H9 (cell line): ENCODE measurements at regions not wholly inside any gene's neighbourhood (a gene's known extent, or its start where the extent isn't known, plus 50 kb on each side); places are given as distances from the start of the nearest gene placed in this dataset.

ENCODE experiments used
- DNase-seq: peaks from one replicate; pipeline ENCODE4 v3.0.0-alpha.2; 2017
- H2AFZ ChIP-seq: one replicate; pipeline ENCODE4 v1.6.1; 2013; ENCODE audit warnings: mild to moderate bottlenecking, low read length, control low read depth, moderate library complexity
- H2AK5ac ChIP-seq: 2 replicates; pipeline ENCODE4 v1.6.1; 2013; ENCODE audit warnings: low read length, control low read depth, mixed read lengths; ENCODE audit not compliant: insufficient read length
- H2BK120ac ChIP-seq: one replicate; pipeline ENCODE4 v1.6.1; 2013; ENCODE audit warnings: low read depth, mild to moderate bottlenecking, low read length, control low read depth, inconsistent platforms; ENCODE audit not compliant: poor library complexity, severe bottlenecking
- H2BK12ac ChIP-seq: 2 replicates; pipeline ENCODE4 v1.6.1; 2013; ENCODE audit warnings: low read length, control low read depth, mixed read lengths, low read depth; ENCODE audit not compliant: insufficient read length
- H2BK15ac ChIP-seq: 2 replicates; pipeline ENCODE4 v1.6.1; 2013; ENCODE audit warnings: low read depth, low read length, control low read depth
- H2BK20ac ChIP-seq: one replicate; pipeline ENCODE4 v1.6.1; 2013; ENCODE audit warnings: low read depth, mild to moderate bottlenecking, low read length, control low read depth, inconsistent platforms; ENCODE audit not compliant: poor library complexity, severe bottlenecking
- H2BK5ac ChIP-seq: 2 replicates; pipeline ENCODE4 v1.6.1; 2013; ENCODE audit warnings: low read length, control low read depth, mixed read lengths; ENCODE audit not compliant: insufficient read length
- H3K14ac ChIP-seq: 2 replicates; pipeline ENCODE4 v1.6.1; 2013; ENCODE audit warnings: low read length, control low read depth; ENCODE audit not compliant: insufficient read depth
- H3K18ac ChIP-seq: 2 replicates; pipeline ENCODE4 v1.6.1; 2013; ENCODE audit warnings: low read depth, mild to moderate bottlenecking, mixed read lengths, low read length, control low read depth; ENCODE audit not compliant: insufficient read length
- H3K23ac ChIP-seq: 2 replicates; pipeline ENCODE4 v1.6.1; 2013; ENCODE audit warnings: low read length, control low read depth, mixed read lengths, low read depth; ENCODE audit not compliant: insufficient read length
- H3K23me2 ChIP-seq: 2 replicates; pipeline ENCODE4 v1.6.1; 2013; ENCODE audit warnings: low read depth, mild to moderate bottlenecking, mixed read lengths, low read length, control low read depth; ENCODE audit not compliant: insufficient read length, poor library complexity, severe bottlenecking
- H3K27ac ChIP-seq: 2 replicates; pipeline ENCODE4 v1.5.1; 2013; ENCODE audit warnings: low read length, control low read depth, mixed read lengths, low read depth; ENCODE audit not compliant: insufficient read length
- H3K27me3 ChIP-seq: 2 replicates; pipeline ENCODE4 v1.6.1; 2013; ENCODE audit warnings: low read length, control low read depth, inconsistent platforms; ENCODE audit not compliant: insufficient read depth
- H3K4ac ChIP-seq: 2 replicates; pipeline ENCODE4 v1.6.1; 2013; ENCODE audit warnings: low read depth, mild to moderate bottlenecking, control low read depth, inconsistent platforms, low read length, moderate library complexity
- H3K4me1 ChIP-seq: 2 replicates; pipeline ENCODE4 v1.6.1; 2013; ENCODE audit warnings: low read length, control low read depth, inconsistent platforms; ENCODE audit not compliant: insufficient read depth
- H3K4me2 ChIP-seq: 2 replicates; pipeline ENCODE4 v1.6.1; 2013; ENCODE audit warnings: low read length, control low read depth, mixed read lengths; ENCODE audit not compliant: insufficient read length, insufficient read depth
- H3K56ac ChIP-seq: 2 replicates; pipeline ENCODE4 v1.6.1; 2013; ENCODE audit warnings: low read depth, mild to moderate bottlenecking, mixed read lengths, low read length, control low read depth; ENCODE audit not compliant: insufficient read length
- H3K79me1 ChIP-seq: 2 replicates; pipeline ENCODE4 v1.6.1; 2013; ENCODE audit warnings: low read depth, mild to moderate bottlenecking, moderate library complexity, low read length, control low read depth, inconsistent platforms; ENCODE audit not compliant: insufficient read depth, poor library complexity, severe bottlenecking
- H3K79me2 ChIP-seq: 2 replicates; pipeline ENCODE4 v1.6.1; 2013; ENCODE audit warnings: low read length, control low read depth, inconsistent platforms; ENCODE audit not compliant: insufficient read depth
- H3K9ac ChIP-seq: 2 replicates; pipeline ENCODE4 v1.6.1; 2013; ENCODE audit warnings: low read length, control low read depth, mixed read lengths; ENCODE audit not compliant: insufficient read length; ENCODE audit errors: extremely low read depth
- H3K9me3 ChIP-seq: one replicate; pipeline ENCODE4 v1.6.1; 2013; ENCODE audit warnings: low read depth, low read length, inconsistent platforms; ENCODE audit not compliant: control insufficient read depth
- H3T11ph ChIP-seq: one replicate; pipeline ENCODE4 v1.6.1; 2013; ENCODE audit warnings: mild to moderate bottlenecking, low read length, control low read depth, inconsistent platforms
- H4K20me1 ChIP-seq: one replicate; pipeline ENCODE4 v1.6.1; 2013; ENCODE audit not compliant: control insufficient read depth, insufficient read length, insufficient read depth
- H4K5ac ChIP-seq: 2 replicates; pipeline ENCODE4 v1.6.1; 2013; ENCODE audit warnings: low read depth, mild to moderate bottlenecking, mixed read lengths, low read length, control low read depth; ENCODE audit not compliant: insufficient read length
- H4K8ac ChIP-seq: replicated peaks from 2 replicates; pipeline ENCODE4 v1.6.1; 2013; ENCODE audit warnings: low read length, control low read depth, mixed read lengths, low read depth; ENCODE audit not compliant: insufficient read length
- H4K91ac ChIP-seq: 2 replicates; pipeline ENCODE4 v1.6.1; 2013; ENCODE audit warnings: low read depth, mild to moderate bottlenecking, moderate library complexity, mixed read lengths, low read length, control low read depth; ENCODE audit not compliant: insufficient read length
- H3K27ac Mint-ChIP-seq, 3 experiments: 2 replicates in 2 of 3; 3 replicates in 1 of 3; pipeline ENCODE4 v1.8.0; 2020 to 2021; ENCODE audit warnings: mixed read lengths in 3 of 3, mild to moderate bottlenecking in 1 of 3, moderate library complexity in 1 of 3
- H3K27me3 Mint-ChIP-seq: 2 replicates; pipeline ENCODE4 v1.8.0; 2021; ENCODE audit warnings: low read depth, mild to moderate bottlenecking, moderate library complexity, mixed read lengths
- H3K36me3 Mint-ChIP-seq, 3 experiments: 2 replicates in 2 of 3; 3 replicates in 1 of 3; pipeline ENCODE4 v1.8.0; 2020 to 2021; ENCODE audit warnings: low read depth in 3 of 3, mixed read lengths in 3 of 3; ENCODE audit not compliant: insufficient read depth in 1 of 3
- H3K4me1 Mint-ChIP-seq, 2 experiments: 2 replicates each; pipeline ENCODE4 v1.8.0; 2020; ENCODE audit warnings: mixed read lengths in 2 of 2
- H3K4me3 Mint-ChIP-seq, 2 experiments: 2 replicates in 1 of 2; 3 replicates in 1 of 2; pipeline ENCODE4 v1.8.0; 2020 to 2021; ENCODE audit warnings: mild to moderate bottlenecking in 2 of 2, mixed read lengths in 2 of 2, moderate library complexity in 1 of 2
- H3K9me3 Mint-ChIP-seq, 2 experiments: 2 replicates in 1 of 2; 3 replicates in 1 of 2; pipeline ENCODE4 v1.8.0; 2020; ENCODE audit warnings: mild to moderate bottlenecking in 2 of 2, mixed read lengths in 2 of 2, moderate library complexity in 1 of 2
- CTCF ChIP-seq: fragments of 200-600 bp; sonication (generic); conservative IDR thresholded peaks from 3 replicates; pipeline ENCODE4 v1.8.0; 2021; ENCODE audit warnings: antibody characterized with exemption, mild to moderate bottlenecking
- WGBS: extraction: QIAGEN DNeasy Blood & Tissue Kit; methylation state at CpG from one replicate; pipeline ENCODE4 v1.1.7; 2013; ENCODE audit warnings: missing lambda C conversion rate, low lambda C conversion rate, mixed read lengths; ENCODE audit not compliant: insufficient read length; ENCODE audit errors: extremely low coverage; 5-methylcytosine and 5-hydroxymethylcytosine counted together

GRCh38 chr7:106592282-106593027 is 68.5 kb downstream of the CCDC71L start:
- Histone ChIP-seq H3K18ac (no peak overlapping the region), H2AFZ (no peak overlapping the region), H3K4me1 (no peaks in the 10 kb centered on the region), H2BK15ac (no peak overlapping the region), H3T11ph (no peak overlapping the region), H3K56ac (no peak overlapping the region), H3K4me2 (no peak overlapping the region), H3K23me2 (no peaks in the 10 kb centered on the region), H3K79me1 (no peaks in the 10 kb centered on the region), H2BK5ac (no peak overlapping the region), H3K27me3 (no peaks in the 10 kb centered on the region), H3K27ac (no peak overlapping the region), H3K79me2 (no peaks in the 10 kb centered on the region), H2BK20ac (no peak overlapping the region), H2BK120ac (no peak overlapping the region), H3K23ac (no peak overlapping the region), H2BK12ac (no peak overlapping the region), H3K14ac (no peak overlapping the region), H3K9me3 (no peaks in the 10 kb centered on the region), H3K9ac (no peak overlapping the region), H2AK5ac (no peak overlapping the region), H4K5ac (no peak overlapping the region), H3K4ac (no peak overlapping the region), H4K91ac (no peak overlapping the region), H4K8ac (no peak overlapping the region), H4K20me1 (no peaks in the 10 kb centered on the region)
- WGBS: no CpG with 5 or more reads among the region's 1 CpG
- no peak for DNase-seq
- Mint-ChIP-seq H3K9me3 (peaks cover 2 to 6% of the 10 kb centered on the region in 2 experiments; a peak in 3 of 5 replicates), H3K36me3 (no peaks in the 10 kb centered on the region; a peak in 1 of 7 replicates), H3K4me3 (no peak overlapping the region), H3K27ac (no peak overlapping the region), H3K27me3 (peaks cover 4% of the 10 kb centered on the region), H3K4me1 (peaks cover 3 to 8% of the 10 kb centered on the region in 2 experiments; a peak in 2 of 4 replicates)
- no peak for TF ChIP-seq CTCF
